HG03095 (cell line): ENCODE measurements at regions not wholly inside any gene's neighbourhood (a gene's known extent, or its start where the extent isn't known, plus 50 kb on each side); places are given as distances from the start of the nearest gene placed in this dataset.

Experiments
- ATAC-seq: cut with Tn5 transposase; IDR thresholded peaks from one replicate; pipeline ENCODE4 v1.9.1; 2021; ENCODE audit warnings: moderate library complexity; ENCODE audit not compliant: unreplicated experiment

DNA sequence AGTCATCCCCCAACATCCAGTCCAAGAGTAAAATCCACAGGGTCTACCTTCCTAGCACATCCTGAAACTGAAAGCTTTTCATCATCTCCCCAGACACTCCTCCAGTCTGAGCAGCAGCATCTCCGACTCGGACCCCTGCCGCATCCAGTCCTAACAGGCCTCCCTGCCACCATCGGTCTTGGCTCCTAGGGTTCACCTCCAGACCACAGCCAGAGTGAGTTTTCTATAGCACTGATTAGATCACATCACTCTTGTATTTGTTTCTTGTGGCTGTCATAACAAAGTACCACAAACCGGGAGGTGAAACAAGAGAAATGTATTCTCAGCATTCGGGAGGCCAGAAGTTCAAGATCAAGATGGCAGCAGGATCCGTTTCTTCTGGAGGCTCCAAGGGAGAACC lies 187.8 kb downstream of the TOMM20 start:
- ATAC-seq, result no peak

DNA sequence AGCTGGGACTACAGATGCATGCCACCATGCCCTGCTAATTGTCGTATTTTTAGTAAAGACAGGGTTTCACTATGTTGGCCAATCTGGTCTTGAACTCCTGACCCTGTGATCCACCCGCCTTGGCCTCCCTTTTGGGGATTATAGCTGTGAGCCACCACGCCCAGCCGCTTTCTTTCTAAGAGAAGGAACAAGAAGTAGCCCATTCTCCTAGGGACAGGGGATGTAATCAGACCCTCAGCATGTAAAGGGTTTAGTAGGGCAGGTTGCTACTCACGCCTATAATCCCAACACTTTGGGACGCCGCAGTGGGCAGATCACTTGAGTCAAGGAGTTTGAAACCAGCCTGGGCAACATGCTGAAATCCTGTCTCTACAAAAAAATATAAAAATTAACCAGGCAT lies 189.7 kb downstream of the TOMM20 start:
- no peak for ATAC-seq

DNA sequence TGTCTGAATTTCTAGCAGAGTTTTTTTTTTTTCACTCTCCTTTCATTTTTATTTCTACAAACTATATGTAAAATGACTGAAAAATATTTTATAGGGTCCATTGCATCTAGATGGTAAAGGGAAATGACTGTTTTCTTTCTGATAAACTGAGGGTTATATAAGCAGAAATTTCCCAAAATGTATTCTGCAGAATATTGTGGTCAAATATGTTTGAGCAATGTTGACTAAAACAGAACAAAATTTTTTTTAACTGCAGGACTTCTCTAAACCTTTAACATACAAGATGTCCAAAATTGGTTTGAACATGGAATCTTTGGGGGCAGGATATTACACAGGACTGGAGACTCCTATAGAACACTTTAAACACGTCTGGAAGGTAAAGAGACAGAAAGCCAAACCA lies 190.5 kb downstream of the TOMM20 start:
- no peak for ATAC-seq

DNA sequence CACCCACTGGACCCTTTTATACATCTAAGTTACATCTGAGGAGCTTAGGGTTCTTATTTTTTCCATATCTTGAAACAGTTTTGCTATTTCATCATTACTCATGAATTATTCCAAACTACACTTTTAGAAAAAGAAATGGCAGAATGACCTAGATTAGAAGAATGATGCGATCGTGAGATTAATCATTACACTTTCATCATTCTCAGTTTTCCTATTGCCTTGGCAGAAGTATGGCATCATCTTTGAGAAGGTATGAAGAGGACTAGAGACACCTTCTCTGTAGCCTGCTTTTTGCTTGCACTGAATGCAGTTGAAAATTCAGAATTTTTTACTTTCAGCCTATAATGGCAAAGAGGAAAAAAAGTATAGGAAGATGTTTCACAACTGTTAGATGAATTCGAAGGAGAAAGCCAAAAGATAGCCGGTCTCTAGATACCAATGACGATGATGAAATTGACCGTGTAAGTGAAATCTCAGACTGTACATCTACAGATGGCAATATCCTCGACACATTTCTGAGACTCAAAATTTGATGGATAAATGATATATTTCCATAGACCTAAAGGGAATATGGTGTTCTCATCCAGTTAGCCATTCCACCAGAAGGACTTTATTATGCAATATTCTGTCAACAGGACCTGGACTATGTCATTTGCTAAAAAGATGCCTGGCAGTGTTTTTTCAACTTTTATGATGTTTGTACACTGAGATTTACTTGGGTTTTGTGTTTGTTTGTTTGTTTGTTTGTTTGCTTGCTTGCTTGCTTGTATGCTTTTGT lies 191.8 kb downstream of the TOMM20 start:
- no peak for ATAC-seq

DNA sequence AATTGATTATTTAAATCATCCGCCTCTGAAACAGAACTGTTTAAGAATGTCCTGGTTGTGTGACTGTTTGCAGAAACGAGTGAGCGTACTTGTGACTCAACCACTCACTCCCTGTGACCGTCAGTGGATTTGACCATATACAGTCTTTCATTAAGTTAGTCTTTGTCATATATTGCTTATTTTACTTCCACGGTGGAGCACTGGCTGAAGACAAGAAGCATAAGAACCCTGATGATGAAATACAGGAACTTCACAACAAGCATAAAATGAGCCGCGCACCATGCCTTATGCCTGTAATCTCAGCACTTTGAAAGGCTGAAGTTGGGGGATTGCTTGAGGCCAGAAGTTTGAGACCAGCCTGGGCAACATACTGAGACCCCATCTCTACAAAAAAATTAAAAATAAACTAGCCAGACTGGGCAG lies 194.0 kb downstream of the TOMM20 start:
- no peak for ATAC-seq

DNA sequence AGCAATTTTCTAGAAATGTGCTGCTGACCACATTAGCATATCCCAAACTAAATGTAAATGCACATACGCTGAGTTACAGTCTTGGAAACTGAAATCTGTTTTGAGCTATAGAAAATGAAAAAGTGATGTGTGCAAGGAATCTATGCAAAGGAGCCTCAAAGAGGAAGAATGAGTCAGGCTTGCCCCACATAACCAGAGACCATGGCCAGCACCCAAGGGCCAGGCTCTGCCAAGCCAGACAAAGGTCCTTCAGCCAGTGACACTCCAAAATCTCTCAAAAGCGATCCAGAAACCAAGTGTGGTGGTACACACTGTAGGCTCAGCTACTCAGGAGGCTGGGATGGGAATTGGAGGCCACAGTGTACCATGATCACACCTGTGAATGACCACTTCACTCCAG lies 195.2 kb downstream of the TOMM20 start:
- peak; percentile 84 for ATAC-seq

DNA sequence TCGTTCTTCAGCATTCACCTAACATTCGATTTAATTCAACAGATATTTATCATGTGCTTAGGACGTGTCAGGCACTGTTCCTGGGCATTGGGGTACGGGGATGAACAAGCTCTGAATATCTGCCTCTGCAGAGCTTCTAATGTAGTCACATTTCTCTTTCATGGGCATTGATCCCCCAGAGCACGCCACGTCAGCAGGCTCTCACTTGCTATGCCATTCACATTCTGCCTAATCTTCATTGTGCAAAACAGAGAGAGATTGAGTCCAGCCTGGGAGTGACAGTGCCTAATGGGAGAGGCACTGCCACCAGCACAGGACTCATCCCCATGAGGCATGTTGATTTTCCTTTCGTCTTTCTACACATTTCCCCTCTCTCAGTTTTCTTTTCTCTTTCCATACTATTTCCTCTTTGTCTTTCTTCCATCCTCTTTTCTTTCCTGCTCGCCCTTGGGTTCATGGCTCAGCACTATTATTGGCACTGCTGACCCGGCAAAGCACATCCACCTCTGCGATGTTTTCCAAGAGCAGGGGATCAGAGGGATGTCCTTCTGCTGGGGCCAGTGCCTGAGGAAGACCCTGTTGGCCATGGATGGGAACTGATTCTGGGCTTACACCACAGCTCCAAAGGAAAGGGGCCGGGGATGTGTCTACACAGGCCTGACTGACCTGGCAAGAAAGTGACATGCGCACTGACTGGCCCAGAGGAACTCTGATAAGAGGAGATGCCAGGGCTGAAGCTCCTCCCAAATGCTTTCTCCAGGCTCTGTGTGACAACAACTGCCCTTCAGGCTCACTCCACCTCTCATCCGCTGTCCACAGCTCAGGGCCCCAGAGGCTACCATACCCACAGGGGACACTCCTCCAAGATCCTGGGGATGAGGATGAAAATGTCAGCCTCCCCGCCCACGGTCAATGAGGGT lies 195.9 kb downstream of the TOMM20 start:
- ATAC-seq, result peak; percentile 27

DNA sequence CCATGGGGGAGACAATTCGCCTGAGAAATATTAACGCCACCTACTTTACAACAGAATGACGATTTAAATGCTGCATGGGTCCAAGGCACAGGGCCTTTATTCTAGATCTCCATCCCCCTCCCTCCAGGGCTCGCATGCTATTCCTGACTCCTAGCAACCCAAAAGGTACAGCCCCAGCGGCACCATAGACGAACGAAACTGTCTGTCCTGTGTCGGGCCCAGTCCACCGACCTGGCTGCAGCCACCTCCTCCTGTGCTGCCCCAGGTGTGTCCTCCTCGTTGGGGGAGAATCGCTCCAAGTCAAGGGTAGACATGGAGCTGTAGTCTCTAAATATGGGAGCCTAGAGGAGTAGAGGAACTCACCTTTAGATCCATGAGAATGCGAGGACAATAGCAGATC lies 196.5 kb downstream of the TOMM20 start:
- no peak for ATAC-seq

DNA sequence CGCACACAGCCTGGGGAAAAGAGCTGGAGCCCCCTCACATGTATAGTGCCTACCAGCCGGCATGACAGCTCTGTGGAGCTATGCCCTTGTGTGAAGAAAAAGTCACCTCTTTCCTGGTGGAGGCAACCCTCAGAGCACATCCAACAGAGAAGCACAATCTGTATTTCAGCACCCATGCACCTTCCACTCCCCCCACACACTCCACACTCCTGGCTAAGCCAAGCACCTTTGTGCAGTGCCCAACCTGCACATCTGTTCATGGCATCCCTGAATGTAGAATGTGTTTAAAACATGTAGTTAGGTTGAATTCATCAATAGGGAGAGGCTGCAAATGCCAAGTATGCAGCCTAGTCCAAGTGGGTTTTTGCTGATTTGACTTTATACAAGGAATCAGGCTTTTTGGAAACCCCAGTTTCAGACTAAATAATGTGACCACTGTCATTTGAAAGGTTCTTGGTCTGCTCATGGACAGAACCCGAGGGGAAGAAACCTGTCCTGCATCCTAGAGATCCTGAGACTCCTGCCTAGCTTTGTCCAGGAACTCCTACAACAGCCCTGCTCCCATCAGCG lies 197.1 kb downstream of the TOMM20 start:
- ATAC-seq, result no peak

DNA sequence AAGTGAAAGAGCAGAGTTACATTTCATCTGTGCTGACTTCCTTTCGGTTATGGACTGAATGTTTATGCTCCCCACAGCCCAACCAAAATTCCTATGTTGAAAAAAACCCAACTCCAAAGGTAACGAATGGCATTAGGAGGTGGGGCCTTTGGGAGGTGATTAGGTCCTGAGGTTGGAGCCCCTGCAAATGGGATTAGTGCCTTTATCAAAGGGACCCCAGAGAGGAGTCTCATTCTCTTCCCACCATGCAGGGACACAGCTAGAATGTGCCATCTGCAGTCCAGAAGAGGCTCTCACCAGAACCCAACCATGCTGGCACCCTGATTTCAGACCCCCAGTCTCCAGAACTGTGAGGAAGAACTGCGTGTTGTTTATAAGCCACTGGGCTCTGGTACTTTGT lies 199.3 kb downstream of the TOMM20 start:
- no peak for ATAC-seq

DNA sequence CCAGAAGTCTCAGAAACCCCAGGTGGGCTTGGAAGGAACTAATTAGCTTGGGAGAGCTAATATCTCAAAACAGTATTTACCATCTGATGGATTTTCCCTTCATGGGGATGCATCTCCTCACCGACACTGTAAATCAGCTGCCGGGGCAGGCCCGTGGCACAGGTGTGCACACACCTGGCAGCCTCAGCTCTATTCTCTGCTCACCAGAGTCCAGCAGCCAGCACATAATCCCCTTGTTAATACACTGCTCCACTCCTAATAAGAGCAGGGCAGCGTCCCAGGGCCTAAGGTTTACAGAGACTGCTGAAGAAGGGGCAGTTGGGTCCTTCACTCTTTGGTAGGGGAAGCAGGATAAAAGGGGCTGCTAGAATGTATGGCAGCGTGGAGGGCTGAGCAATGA lies 200.0 kb downstream of the TOMM20 start:
- no peak for ATAC-seq

DNA sequence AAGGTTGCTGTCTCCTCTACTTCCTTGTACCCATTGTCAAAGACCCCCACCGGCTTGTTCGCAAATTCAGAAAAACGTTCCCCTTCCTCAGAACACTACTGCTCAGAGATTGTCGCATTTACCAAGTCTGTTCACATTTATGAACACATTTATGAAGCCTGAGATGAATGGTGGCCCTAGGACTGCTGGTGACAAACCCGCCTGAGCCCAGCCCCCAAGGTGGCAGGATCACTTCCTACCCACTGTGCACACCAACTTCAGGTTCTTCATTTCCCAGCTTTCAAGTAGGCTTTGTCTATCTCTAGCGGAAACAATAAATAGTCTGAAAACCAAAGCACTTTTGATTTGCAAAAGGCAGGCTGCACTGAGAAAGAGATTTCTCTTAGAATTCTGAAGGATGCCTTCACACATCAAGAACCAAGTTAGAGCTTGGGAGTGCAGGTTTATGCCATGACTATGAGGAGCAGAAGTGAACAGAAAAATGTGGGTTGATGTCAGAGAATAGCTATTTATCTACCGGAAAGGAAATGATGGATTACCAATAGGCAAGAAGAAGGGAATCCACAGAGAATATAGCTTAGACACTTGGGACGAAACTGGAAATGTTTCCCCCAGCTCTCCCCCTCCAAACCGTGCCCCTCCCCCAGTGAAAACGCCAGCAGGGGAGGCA lies 200.5 kb downstream of the TOMM20 start:
- no peak for ATAC-seq

DNA sequence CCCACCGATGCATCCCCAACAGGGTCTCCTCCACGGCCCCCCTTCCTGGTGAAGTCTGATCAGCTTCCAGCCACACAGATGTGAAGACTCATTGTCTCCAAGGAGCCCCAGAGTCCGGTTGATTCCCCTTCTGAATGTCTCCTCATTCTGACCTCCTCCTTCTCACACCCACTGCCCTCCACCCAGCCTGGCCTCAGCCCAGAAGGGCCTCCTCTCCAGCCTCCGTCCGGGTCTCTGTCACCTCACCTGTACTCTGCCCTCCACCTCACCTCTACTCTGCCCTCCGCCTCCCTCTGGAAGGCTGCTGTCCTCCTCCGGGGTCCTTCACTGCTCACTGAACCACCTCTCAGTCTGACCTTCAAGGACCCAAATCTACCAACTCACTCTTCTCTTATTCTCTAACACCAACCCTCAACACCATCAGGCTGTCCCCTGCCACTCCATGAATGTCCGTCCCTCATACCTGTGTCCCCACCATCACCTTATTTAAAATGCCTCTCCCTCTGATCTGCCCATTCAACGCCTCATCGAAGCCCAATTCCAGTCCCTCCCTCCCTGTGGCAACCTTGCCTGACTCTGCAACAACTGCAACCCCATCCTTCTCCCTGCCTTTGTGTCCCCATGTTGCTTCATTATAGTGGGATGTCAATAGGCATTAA lies 201.2 kb downstream of the TOMM20 start:
- no peak for ATAC-seq

DNA sequence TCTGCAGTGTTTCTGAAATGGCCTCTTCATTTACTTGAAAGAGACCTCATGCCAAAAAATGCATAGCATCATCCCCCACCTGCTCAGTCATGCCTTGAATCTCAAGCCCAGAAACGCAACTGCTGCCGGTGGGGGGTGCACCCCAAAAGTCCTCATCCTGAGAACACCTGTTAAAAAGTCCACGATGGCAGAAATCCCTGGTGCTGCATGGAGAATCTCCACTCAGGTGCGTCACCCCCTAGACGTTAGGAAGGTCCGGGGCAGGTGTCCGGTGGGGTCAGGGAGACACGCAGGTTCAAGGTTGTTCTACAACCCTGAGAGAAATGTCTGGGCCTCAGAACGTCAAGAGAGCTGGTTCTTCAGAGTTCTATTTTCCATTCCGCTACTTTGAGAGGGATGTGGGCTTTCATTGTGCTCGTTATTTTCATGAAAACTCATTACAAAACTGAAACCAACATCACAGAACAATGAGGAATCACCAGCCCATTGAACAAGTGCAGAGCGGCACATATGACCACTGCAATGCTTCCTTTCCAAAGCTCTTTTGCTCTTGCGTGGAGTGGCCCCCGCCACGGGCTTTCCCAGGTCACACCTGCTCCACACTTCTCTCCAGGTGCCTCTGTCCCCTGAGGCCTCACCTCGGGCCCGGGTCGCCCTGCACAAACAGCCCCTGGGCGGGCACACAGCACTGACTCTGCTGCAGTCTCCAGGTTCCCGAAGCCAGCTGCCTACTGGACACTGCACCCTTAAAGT lies 201.9 kb downstream of the TOMM20 start:
- peak; percentile 85 for ATAC-seq

DNA sequence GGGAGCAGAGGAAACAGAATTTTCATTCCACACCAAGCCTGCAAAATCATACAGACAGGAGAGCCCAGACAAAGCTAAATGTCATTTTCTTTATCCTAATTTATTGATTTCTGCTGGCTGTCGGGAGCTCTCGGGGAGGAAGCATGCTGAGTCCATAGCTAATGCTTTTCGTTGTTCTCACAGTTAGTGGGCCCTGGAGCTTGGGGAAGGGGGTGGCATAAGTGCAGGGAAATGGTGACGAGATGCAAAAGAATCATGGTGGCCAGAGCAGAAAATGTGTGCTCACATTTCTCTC lies 202.4 kb downstream of the TOMM20 start:
- ATAC-seq, result no peak

DNA sequence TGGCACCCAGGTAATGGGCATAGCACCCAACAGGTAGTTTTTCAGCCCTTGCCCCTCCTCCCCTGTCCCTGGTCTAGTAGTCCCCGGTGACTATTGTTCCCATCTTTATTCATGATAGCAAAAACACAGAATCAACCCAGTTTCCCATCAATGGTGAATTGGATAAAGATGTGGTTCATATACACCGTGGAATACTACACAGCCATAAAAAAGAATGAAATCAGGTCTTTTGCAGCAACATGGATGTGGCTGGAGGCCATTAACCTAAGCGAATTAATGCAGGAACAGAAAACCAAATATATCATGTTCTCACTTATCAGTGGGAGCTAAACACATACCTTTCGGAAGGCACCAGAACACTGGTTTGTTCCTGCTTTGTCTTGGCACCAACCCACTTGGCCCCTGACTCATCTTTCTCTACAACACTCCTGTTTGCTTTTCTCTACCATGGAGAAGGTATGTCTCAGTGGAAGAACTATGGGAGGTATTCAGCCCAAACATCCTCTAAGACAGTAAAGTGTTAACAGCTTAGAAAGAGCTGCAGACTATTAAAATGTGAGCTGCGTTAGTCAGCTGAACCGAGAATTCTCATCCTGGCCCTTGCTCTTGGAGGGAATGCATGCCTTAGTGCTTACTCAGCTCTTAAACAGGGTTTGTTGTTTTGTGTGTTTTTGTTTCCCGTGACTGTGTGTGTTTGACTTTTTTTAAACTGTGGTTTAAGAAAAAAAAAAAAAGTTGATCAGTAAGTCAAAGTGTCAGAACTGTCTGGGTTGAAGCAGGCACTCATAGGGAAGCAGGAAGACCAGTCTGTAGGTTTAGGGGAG lies 203.0 kb downstream of the TOMM20 start:
- no peak for ATAC-seq

DNA sequence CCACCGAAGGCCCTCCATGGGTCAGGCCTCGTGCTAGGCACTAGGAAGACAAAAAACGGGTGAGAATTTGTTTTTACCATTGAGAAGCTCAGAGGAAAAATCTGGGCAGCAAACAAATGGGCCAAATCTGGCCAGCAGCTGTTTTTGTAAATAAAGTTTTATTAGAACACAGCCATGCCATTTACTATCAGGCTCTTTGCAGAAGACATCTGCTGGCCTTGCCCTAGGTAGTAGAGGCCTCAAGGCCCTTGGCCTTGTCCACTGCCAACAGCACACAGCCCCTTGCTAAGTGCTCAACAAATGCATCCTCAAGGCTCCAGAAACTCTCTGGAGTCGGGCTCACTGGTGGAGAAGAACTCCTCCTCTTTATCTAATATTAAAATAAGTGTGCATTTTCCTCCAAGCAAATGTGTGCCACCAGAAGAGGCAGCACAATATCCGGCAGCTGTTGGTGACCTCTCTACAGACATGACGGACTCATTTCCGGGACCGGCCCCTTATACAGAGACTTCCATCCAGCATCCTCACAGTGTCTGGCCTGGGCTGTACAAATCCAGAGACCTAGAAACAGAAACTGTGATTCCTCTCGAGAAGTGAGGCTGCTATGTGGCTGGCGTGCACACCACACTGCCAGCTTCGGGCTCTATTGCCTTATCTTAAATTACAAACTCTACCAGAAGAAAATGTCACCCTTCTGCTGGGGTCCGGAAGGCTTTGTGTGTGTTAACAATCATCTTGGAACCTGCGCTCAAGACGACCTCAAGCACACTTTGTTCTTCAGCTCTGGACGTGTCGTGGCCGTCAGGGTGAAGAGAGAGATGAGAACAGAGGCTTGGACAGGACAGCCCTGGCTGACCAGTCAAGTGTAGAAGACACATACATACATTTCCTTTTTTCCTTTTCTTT lies 203.9 kb downstream of the TOMM20 start:
- ATAC-seq, result no peak

DNA sequence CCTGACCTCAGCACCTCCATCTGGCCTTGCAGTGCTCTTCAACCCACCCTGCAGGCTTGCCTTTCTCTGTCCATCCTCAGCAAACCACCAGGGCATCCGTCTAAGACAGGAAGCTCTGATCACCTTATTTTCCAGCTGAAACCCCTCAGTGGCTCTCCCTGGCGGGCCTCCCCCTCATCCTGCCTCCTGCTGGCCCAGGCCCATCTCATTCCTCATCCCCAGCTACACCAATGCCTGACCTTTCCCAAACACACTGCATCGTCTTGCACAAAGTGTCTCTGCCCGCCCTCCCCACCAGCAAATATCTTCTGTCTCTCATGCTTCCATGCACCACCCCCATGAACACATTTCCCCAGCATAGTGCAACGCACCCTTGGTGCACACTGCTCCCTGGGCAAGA lies 205.0 kb downstream of the TOMM20 start:
- no peak for ATAC-seq
